WTC11 (cell line): ENCODE measurements at regions not wholly inside any gene's neighbourhood (a gene's known extent, or its start where the extent isn't known, plus 50 kb on each side); places are given as distances from the start of the nearest gene placed in this dataset.

Experiments
- ATAC-seq: fragments of 200-7000 bp; cut with Tn5 transposase; 2 replicates; pipeline ENCODE4 v1.10.0; 2021; ENCODE audit warnings: mild to moderate bottlenecking, moderate library complexity
- CTCF ChIA-PET: fragments of 300-600 bp; sonication (Branson Sonifier 250); formaldehyde crosslinking; loops from one replicate; lab custom pipeline; 2021; ENCODE audit warnings: antibody characterized with exemption; lab: Charles Lee
- POLR2A ChIA-PET: fragments of 350-600 bp; sonication (Branson Sonifier 250); formaldehyde crosslinking; loops from one replicate; lab custom pipeline; 2021; ENCODE audit warnings: antibody characterized with exemption; lab: Charles Lee
- DNase-seq: peaks from one replicate; pipeline ENCODE4 v3.0.0; 2021; ENCODE audit warnings: low spot score
- H3K27ac Mint-ChIP-seq: 2 replicates; pipeline ENCODE4 v1.8.0; 2021; ENCODE audit warnings: mixed read lengths
- H3K27me3 Mint-ChIP-seq: 2 replicates; pipeline ENCODE4 v1.8.0; 2021; ENCODE audit warnings: low read depth, mild to moderate bottlenecking, moderate library complexity, mixed read lengths
- H3K36me3 Mint-ChIP-seq: 2 replicates; pipeline ENCODE4 v1.8.0; 2021; ENCODE audit warnings: mixed read lengths
- H3K4me1 Mint-ChIP-seq: 2 replicates; pipeline ENCODE4 v1.8.0; 2022; ENCODE audit warnings: mixed read lengths
- H3K4me3 Mint-ChIP-seq: 2 replicates; pipeline ENCODE4 v1.8.0; 2021; ENCODE audit warnings: mild to moderate bottlenecking, moderate library complexity, mixed read lengths
- H3K9me3 Mint-ChIP-seq: 2 replicates; pipeline ENCODE4 v1.8.0; 2021; ENCODE audit warnings: mixed read lengths
- IRF2 ChIP-seq: sonication (generic); formaldehyde crosslinking; IDR thresholded peaks from 2 replicates; pipeline ENCODE4 v1.8.0; 2022; ENCODE audit warnings: low read depth, missing genetic modification reagents, borderline replicate concordance
- MYBL2 ChIP-seq: sonication (generic); formaldehyde crosslinking; IDR thresholded peaks from 2 replicates; pipeline ENCODE4 v1.8.1; 2023; ENCODE audit warnings: mild to moderate bottlenecking, moderate library complexity, missing genetic modification reagents
- OVOL2 ChIP-seq: fragments of 250-450 bp; sonication (Bioruptor Pico); IDR thresholded peaks from 2 replicates; pipeline ENCODE4 v1.9.0; 2021; ENCODE audit warnings: mild to moderate bottlenecking, borderline replicate concordance
- PRRX2 ChIP-seq: fragments of 250-450 bp; sonication (Bioruptor Pico); IDR thresholded peaks from 2 replicates; pipeline ENCODE4 v1.8.0; 2021; ENCODE audit warnings: mild to moderate bottlenecking
- TCF7 ChIP-seq: sonication (generic); formaldehyde crosslinking; IDR thresholded peaks from 2 replicates; pipeline ENCODE4 v1.8.0; 2022; ENCODE audit warnings: mild to moderate bottlenecking, low read depth, missing genetic modification reagents, moderate library complexity
- ZNF317 ChIP-seq: sonication (generic); formaldehyde crosslinking; IDR thresholded peaks from 2 replicates; pipeline ENCODE4 v1.8.1; 2023; ENCODE audit warnings: low read depth, mild to moderate bottlenecking, moderate library complexity, missing genetic modification reagents, borderline replicate concordance
- TF ChIP-seq, protein P1 (sequence below): sonication (generic); formaldehyde crosslinking; IDR thresholded peaks from 2 replicates; pipeline ENCODE4 v1.8.1; 2022; ENCODE audit warnings: low read depth, missing genetic modification reagents, borderline replicate concordance
- TF ChIP-seq, protein P2 (sequence below): sonication (generic); formaldehyde crosslinking; IDR thresholded peaks from 2 replicates; pipeline ENCODE4 v1.8.0; 2023; ENCODE audit warnings: missing genetic modification reagents
- TF ChIP-seq, protein P3 (sequence below): sonication (generic); formaldehyde crosslinking; IDR thresholded peaks from 2 replicates; pipeline ENCODE4 v1.8.0; 2022; ENCODE audit warnings: mild to moderate bottlenecking, missing genetic modification reagents
- TF ChIP-seq, protein P4 (sequence below): sonication (generic); formaldehyde crosslinking; IDR thresholded peaks from 2 replicates; pipeline ENCODE4 v1.8.1; 2023; ENCODE audit warnings: mild to moderate bottlenecking, missing genetic modification reagents, moderate library complexity
- TF ChIP-seq, protein P5 (sequence below): fragments of 250-450 bp; sonication (Bioruptor Pico); IDR thresholded peaks from 2 replicates; pipeline ENCODE4 v1.9.0; 2021; ENCODE audit warnings: mild to moderate bottlenecking, borderline replicate concordance
- TF ChIP-seq, protein P6 (sequence below): sonication (generic); formaldehyde crosslinking; IDR thresholded peaks from 2 replicates; pipeline ENCODE4 v1.8.1; 2022; ENCODE audit warnings: mild to moderate bottlenecking, moderate library complexity, missing genetic modification reagents
- TF ChIP-seq, protein P7 (sequence below): sonication (generic); formaldehyde crosslinking; IDR thresholded peaks from 2 replicates; pipeline ENCODE4 v1.8.0; 2023; ENCODE audit warnings: missing genetic modification reagents, mild to moderate bottlenecking, borderline replicate concordance
- TF ChIP-seq, protein P8 (sequence below): fragments of 250-450 bp; sonication (Bioruptor Pico); IDR thresholded peaks from 2 replicates; pipeline ENCODE4 v1.9.0; 2021; ENCODE audit warnings: mild to moderate bottlenecking

DNA sequence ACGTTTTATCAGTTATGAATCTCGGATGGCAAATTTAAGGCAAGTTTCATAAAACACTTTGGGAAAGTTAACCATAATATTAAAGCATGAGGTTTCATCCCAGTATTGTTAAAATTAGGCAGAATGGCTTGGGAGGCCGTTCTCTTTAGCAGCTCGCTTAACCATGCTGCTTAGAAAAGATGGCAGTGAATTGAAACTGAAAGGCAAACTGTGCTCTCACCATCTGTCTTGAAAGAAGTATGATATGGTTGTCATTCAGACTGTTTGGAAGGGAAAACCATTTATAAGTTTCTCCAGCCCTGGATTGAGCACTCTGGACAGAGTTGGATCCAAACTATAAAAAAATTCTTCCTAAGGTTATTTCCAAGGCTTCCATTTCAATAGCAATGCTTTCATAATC lies 332.3 kb upstream of the SUCLG2 start (continued):
- TF ChIP-seq, protein P1, sequence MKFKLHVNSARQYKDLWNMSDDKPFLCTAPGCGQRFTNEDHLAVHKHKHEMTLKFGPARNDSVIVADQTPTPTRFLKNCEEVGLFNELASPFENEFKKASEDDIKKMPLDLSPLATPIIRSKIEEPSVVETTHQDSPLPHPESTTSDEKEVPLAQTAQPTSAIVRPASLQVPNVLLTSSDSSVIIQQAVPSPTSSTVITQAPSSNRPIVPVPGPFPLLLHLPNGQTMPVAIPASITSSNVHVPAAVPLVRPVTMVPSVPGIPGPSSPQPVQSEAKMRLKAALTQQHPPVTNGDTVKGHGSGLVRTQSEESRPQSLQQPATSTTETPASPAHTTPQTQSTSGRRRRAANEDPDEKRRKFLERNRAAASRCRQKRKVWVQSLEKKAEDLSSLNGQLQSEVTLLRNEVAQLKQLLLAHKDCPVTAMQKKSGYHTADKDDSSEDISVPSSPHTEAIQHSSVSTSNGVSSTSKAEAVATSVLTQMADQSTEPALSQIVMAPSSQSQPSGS (CRISPR knock-in tag) = no peak

DNA sequence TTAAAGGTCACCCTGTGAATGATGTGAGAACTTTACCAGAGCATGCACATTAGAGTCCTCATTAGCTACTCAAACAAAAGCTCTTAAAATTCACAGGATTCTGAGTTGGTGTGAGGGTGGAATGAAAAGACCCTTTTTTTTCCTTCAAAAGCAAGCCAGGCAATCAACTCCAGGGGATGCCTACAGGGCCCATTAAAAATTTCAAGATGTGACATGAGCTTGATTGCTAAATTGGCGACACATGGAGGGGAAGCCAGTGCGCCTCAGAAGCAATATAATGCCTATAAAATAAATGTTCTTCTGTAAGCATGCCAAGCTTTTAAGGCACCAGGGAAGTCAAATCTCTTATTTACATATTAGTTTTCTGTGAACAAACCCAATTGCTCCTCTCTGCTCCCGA lies 328.8 kb upstream of the SUCLG2 start:
- H3K27ac Mint-ChIP-seq = no peak overlapping the region
- POLR2A ChIA-PET = no interaction called here

More for the DNA sequence above, 328.8 kb upstream of the SUCLG2 start:
- ATAC-seq (no peak), DNase-seq (no peak)
- H3K9me3 Mint-ChIP-seq = no peaks in the 10 kb centered on the region
- H3K4me3 Mint-ChIP-seq = no peak overlapping the region
- H3K36me3 Mint-ChIP-seq = no peaks in the 10 kb centered on the region
- H3K4me1 Mint-ChIP-seq = peaks cover 4% of the 10 kb centered on the region; the same call in 1 of the 2 replicates
- no peaks in the 10 kb centered on the region for H3K27me3 Mint-ChIP-seq
- TF ChIP-seq TCF7 (CRISPR knock-in tag) (no peak), OVOL2 (CRISPR knock-in tag) (no peak), PRRX2 (CRISPR knock-in tag) (no peak), ZNF317 (CRISPR knock-in tag) (no peak), MYBL2 (CRISPR knock-in tag) (no peak), IRF2 (CRISPR knock-in tag) (no peak)
- TF ChIP-seq, protein P2, sequence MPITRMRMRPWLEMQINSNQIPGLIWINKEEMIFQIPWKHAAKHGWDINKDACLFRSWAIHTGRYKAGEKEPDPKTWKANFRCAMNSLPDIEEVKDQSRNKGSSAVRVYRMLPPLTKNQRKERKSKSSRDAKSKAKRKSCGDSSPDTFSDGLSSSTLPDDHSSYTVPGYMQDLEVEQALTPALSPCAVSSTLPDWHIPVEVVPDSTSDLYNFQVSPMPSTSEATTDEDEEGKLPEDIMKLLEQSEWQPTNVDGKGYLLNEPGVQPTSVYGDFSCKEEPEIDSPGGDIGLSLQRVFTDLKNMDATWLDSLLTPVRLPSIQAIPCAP (CRISPR knock-in tag) = no peak
- TF ChIP-seq, protein P3, sequence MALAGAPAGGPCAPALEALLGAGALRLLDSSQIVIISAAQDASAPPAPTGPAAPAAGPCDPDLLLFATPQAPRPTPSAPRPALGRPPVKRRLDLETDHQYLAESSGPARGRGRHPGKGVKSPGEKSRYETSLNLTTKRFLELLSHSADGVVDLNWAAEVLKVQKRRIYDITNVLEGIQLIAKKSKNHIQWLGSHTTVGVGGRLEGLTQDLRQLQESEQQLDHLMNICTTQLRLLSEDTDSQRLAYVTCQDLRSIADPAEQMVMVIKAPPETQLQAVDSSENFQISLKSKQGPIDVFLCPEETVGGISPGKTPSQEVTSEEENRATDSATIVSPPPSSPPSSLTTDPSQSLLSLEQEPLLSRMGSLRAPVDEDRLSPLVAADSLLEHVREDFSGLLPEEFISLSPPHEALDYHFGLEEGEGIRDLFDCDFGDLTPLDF (CRISPR knock-in tag) = no peak
- TF ChIP-seq, protein P4, sequence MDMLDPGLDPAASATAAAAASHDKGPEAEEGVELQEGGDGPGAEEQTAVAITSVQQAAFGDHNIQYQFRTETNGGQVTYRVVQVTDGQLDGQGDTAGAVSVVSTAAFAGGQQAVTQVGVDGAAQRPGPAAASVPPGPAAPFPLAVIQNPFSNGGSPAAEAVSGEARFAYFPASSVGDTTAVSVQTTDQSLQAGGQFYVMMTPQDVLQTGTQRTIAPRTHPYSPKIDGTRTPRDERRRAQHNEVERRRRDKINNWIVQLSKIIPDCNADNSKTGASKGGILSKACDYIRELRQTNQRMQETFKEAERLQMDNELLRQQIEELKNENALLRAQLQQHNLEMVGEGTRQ = no peak
- TF ChIP-seq, protein P1 (CRISPR knock-in tag) = no peak
- TF ChIP-seq, protein P5, sequence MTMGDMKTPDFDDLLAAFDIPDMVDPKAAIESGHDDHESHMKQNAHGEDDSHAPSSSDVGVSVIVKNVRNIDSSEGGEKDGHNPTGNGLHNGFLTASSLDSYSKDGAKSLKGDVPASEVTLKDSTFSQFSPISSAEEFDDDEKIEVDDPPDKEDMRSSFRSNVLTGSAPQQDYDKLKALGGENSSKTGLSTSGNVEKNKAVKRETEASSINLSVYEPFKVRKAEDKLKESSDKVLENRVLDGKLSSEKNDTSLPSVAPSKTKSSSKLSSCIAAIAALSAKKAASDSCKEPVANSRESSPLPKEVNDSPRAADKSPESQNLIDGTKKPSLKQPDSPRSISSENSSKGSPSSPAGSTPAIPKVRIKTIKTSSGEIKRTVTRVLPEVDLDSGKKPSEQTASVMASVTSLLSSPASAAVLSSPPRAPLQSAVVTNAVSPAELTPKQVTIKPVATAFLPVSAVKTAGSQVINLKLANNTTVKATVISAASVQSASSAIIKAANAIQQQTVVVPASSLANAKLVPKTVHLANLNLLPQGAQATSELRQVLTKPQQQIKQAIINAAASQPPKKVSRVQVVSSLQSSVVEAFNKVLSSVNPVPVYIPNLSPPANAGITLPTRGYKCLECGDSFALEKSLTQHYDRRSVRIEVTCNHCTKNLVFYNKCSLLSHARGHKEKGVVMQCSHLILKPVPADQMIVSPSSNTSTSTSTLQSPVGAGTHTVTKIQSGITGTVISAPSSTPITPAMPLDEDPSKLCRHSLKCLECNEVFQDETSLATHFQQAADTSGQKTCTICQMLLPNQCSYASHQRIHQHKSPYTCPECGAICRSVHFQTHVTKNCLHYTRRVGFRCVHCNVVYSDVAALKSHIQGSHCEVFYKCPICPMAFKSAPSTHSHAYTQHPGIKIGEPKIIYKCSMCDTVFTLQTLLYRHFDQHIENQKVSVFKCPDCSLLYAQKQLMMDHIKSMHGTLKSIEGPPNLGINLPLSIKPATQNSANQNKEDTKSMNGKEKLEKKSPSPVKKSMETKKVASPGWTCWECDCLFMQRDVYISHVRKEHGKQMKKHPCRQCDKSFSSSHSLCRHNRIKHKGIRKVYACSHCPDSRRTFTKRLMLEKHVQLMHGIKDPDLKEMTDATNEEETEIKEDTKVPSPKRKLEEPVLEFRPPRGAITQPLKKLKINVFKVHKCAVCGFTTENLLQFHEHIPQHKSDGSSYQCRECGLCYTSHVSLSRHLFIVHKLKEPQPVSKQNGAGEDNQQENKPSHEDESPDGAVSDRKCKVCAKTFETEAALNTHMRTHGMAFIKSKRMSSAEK = no peak
- TF ChIP-seq, protein P6, sequence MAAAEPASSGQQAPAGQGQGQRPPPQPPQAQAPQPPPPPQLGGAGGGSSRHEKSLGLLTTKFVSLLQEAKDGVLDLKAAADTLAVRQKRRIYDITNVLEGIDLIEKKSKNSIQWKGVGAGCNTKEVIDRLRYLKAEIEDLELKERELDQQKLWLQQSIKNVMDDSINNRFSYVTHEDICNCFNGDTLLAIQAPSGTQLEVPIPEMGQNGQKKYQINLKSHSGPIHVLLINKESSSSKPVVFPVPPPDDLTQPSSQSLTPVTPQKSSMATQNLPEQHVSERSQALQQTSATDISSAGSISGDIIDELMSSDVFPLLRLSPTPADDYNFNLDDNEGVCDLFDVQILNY (CRISPR knock-in tag) = no peak
- TF ChIP-seq, protein P7, sequence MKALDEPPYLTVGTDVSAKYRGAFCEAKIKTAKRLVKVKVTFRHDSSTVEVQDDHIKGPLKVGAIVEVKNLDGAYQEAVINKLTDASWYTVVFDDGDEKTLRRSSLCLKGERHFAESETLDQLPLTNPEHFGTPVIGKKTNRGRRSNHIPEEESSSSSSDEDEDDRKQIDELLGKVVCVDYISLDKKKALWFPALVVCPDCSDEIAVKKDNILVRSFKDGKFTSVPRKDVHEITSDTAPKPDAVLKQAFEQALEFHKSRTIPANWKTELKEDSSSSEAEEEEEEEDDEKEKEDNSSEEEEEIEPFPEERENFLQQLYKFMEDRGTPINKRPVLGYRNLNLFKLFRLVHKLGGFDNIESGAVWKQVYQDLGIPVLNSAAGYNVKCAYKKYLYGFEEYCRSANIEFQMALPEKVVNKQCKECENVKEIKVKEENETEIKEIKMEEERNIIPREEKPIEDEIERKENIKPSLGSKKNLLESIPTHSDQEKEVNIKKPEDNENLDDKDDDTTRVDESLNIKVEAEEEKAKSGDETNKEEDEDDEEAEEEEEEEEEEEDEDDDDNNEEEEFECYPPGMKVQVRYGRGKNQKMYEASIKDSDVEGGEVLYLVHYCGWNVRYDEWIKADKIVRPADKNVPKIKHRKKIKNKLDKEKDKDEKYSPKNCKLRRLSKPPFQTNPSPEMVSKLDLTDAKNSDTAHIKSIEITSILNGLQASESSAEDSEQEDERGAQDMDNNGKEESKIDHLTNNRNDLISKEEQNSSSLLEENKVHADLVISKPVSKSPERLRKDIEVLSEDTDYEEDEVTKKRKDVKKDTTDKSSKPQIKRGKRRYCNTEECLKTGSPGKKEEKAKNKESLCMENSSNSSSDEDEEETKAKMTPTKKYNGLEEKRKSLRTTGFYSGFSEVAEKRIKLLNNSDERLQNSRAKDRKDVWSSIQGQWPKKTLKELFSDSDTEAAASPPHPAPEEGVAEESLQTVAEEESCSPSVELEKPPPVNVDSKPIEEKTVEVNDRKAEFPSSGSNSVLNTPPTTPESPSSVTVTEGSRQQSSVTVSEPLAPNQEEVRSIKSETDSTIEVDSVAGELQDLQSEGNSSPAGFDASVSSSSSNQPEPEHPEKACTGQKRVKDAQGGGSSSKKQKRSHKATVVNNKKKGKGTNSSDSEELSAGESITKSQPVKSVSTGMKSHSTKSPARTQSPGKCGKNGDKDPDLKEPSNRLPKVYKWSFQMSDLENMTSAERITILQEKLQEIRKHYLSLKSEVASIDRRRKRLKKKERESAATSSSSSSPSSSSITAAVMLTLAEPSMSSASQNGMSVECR (CRISPR knock-in tag) = no peak
- TF ChIP-seq, protein P8, sequence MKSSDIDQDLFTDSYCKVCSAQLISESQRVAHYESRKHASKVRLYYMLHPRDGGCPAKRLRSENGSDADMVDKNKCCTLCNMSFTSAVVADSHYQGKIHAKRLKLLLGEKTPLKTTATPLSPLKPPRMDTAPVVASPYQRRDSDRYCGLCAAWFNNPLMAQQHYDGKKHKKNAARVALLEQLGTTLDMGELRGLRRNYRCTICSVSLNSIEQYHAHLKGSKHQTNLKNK (CRISPR knock-in tag) = no peak
- CTCF ChIA-PET = interaction anchor here (1.6 kb wide), 1 partner anchor 24 kb away, joined by 4 read pairs; no protein-coding TSS in a partner anchor
